SK-N-SH treated with all-trans-retinoic acid at 6 μM for 48 hours (cell line): ENCODE measurements at regions not wholly inside any gene's neighbourhood (a gene's known extent, or its start where the extent isn't known, plus 50 kb on each side); places are given as distances from the start of the nearest gene placed in this dataset.

Source experiments
- ARNTL ChIP-seq: fragments of 450-650 bp; formaldehyde crosslinking; IDR thresholded peaks from 2 replicates; pipeline ENCODE4 v1.5.0; 2020; ENCODE audit warnings: low read depth, mild to moderate bottlenecking, moderate library complexity, borderline replicate concordance
- CREB5 ChIP-seq: fragments of 250-450 bp; sonication (Bioruptor Pico); IDR thresholded peaks from 2 replicates; pipeline ENCODE4 v1.5.1; 2020; ENCODE audit warnings: low read depth, mild to moderate bottlenecking, moderate library complexity
- CSRNP3 ChIP-seq: fragments of 250-450 bp; sonication (Bioruptor Pico); IDR thresholded peaks from 2 replicates; pipeline ENCODE4 v1.5.1; 2021; ENCODE audit warnings: mild to moderate bottlenecking, moderate library complexity
- ESRRG ChIP-seq: fragments of 250-450 bp; sonication (Bioruptor Pico); IDR thresholded peaks from 2 replicates; pipeline ENCODE4 v1.6.1; 2021; ENCODE audit warnings: mild to moderate bottlenecking
- ISL1 ChIP-seq: fragments of 250-450 bp; sonication (Bioruptor Pico); IDR thresholded peaks from 2 replicates; pipeline ENCODE4 v2.1.2; 2022; ENCODE audit warnings: mild to moderate bottlenecking, moderate library complexity
- PATZ1 ChIP-seq: fragments of 250-450 bp; sonication (Bioruptor Pico); IDR thresholded peaks from 2 replicates; pipeline ENCODE4 v1.8.0; 2020; ENCODE audit warnings: mild to moderate bottlenecking, moderate library complexity, borderline replicate concordance
- POU6F1 ChIP-seq: fragments of 250-450 bp; sonication (Bioruptor Pico); IDR thresholded peaks from 2 replicates; pipeline ENCODE4 v1.8.0; 2021; ENCODE audit warnings: low read depth, mild to moderate bottlenecking, moderate library complexity, borderline replicate concordance
- RARB ChIP-seq: fragments of 250-450 bp; sonication (Bioruptor Pico); IDR thresholded peaks from 2 replicates; pipeline ENCODE4 v1.8.0; 2021; ENCODE audit warnings: mild to moderate bottlenecking, moderate library complexity
- ZC3H10 ChIP-seq: fragments of 250-450 bp; sonication (Bioruptor Pico); IDR thresholded peaks from 2 replicates; pipeline ENCODE4 v1.5.1; 2021; ENCODE audit warnings: mild to moderate bottlenecking, moderate library complexity
- ZFP3 ChIP-seq: fragments of 250-450 bp; sonication (Bioruptor Pico); IDR thresholded peaks from 2 replicates; pipeline ENCODE4 v1.5.0; 2020; ENCODE audit warnings: mild to moderate bottlenecking, moderate library complexity

- TF ChIP-seq ZC3H10 (CRISPR knock-in tag) (no peak), ESRRG (CRISPR knock-in tag) (no peak), ARNTL (no peak), POU6F1 (CRISPR knock-in tag) (no peak), CREB5 (CRISPR knock-in tag) (no peak), ZFP3 (CRISPR knock-in tag) (no peak), CSRNP3 (CRISPR knock-in tag) (no peak), PATZ1 (no peak), ISL1 (CRISPR knock-in tag) (no peak), RARB (CRISPR knock-in tag) (no peak)
These were observed 145.9 kb downstream of the COPS8 start for GRCh38 chr2:237231593-237231992.
